GM23338 (cell line): ENCODE measurements at regions not wholly inside any gene's neighbourhood (a gene's known extent, or its start where the extent isn't known, plus 50 kb on each side); places are given as distances from the start of the nearest gene placed in this dataset.

Experiments used
- CREB1 ChIP-seq: fragments of 250-450 bp; sonication (Bioruptor Pico); IDR thresholded peaks from 2 replicates; pipeline ENCODE4 v1.5.0; 2020; ENCODE audit warnings: low read depth, mild to moderate bottlenecking, moderate library complexity
- EZH2 ChIP-seq: fragments of 200-600 bp; sonication (generic); IDR thresholded peaks from one replicate; pipeline ENCODE4 v1.8.0; 2017; ENCODE audit warnings: antibody characterized with exemption, mild to moderate bottlenecking, low read depth; ENCODE audit not compliant: unreplicated experiment
- EZH2phosphoT487 ChIP-seq: fragments of 200-600 bp; sonication (generic); IDR thresholded peaks from one replicate; pipeline ENCODE4 v1.8.1; 2018; ENCODE audit warnings: antibody characterized with exemption; ENCODE audit not compliant: unreplicated experiment
- POLR2AphosphoS5 ChIP-seq: IDR thresholded peaks from 2 replicates; pipeline ENCODE4 v1.6.1; 2016; ENCODE audit warnings: antibody characterized with exemption, low read depth
- STAT1 ChIP-seq: IDR thresholded peaks from one replicate; pipeline ENCODE4 v1.6.1; 2016; ENCODE audit warnings: antibody characterized with exemption; ENCODE audit not compliant: unreplicated experiment
- ZNF114 ChIP-seq: fragments of 250-450 bp; sonication (Bioruptor Pico); IDR thresholded peaks from 2 replicates; pipeline ENCODE4 v1.5.0; 2020; ENCODE audit warnings: mild to moderate bottlenecking, moderate library complexity
- ZNF331 ChIP-seq: fragments of 250-450 bp; sonication (Bioruptor Pico); IDR thresholded peaks from 2 replicates; pipeline ENCODE4 v1.5.0; 2020; ENCODE audit warnings: low read depth, mild to moderate bottlenecking, moderate library complexity
- TF ChIP-seq, protein P1 (sequence below), 2 experiments: fragments of 200-600 bp in 1 of 2; sonication (generic) in 1 of 2; conservative IDR thresholded peaks; 2 replicates each; pipeline versions ENCODE4 v1.5.1 to v1.6.1; 2016 to 2017; ENCODE audit warnings: antibody characterized with exemption in 2 of 2, low read depth in 2 of 2, mild to moderate bottlenecking in 2 of 2, moderate library complexity in 1 of 2

DNA sequence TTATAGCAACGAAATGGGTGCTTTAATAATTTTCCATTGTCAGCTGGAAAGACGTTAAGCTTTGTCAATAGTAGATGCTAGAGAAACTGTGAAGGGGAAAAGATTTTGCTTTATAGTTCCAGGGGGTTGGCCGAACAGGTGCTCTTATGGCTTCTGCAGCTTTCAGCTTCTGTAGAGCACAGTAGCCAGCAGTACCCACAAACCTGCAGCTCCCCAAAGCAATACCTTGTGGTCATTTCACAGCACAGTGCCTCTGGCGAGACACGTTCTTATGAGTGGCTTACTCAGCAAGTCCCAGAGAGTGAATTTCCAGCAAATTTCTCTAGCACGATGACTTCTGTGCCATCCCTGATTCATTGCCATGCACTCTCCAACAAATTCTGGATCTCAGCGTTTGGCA, 416.3 kb upstream of the ATP2B1 start:
- TF ChIP-seq, protein P1, sequence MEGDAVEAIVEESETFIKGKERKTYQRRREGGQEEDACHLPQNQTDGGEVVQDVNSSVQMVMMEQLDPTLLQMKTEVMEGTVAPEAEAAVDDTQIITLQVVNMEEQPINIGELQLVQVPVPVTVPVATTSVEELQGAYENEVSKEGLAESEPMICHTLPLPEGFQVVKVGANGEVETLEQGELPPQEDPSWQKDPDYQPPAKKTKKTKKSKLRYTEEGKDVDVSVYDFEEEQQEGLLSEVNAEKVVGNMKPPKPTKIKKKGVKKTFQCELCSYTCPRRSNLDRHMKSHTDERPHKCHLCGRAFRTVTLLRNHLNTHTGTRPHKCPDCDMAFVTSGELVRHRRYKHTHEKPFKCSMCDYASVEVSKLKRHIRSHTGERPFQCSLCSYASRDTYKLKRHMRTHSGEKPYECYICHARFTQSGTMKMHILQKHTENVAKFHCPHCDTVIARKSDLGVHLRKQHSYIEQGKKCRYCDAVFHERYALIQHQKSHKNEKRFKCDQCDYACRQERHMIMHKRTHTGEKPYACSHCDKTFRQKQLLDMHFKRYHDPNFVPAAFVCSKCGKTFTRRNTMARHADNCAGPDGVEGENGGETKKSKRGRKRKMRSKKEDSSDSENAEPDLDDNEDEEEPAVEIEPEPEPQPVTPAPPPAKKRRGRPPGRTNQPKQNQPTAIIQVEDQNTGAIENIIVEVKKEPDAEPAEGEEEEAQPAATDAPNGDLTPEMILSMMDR (conservative IDR thresholded peaks at IDR 0.05; ENCODE audit: low read depth in 2 of 2), result no peak
- no peak for TF ChIP-seq EZH2phosphoT487
- no peak for TF ChIP-seq POLR2AphosphoS5
- TF ChIP-seq CREB1, result no peak
- no peak for TF ChIP-seq ZNF114 (CRISPR knock-in tag)
- no peak for TF ChIP-seq EZH2
- TF ChIP-seq STAT1, result no peak
- TF ChIP-seq ZNF331 (CRISPR knock-in tag), result no peak
